MG63 (cell line): ENCODE measurements at regions not wholly inside any gene's neighbourhood (a gene's known extent, or its start where the extent isn't known, plus 50 kb on each side); places are given as distances from the start of the nearest gene placed in this dataset.

Source experiments
- DNase-seq: peaks from one replicate; pipeline ENCODE4 v3.0.0-alpha.2; 2020
- H3K27me3 ChIP-seq: fragments of 250-450 bp; sonication (Bioruptor Pico); 2 replicates; pipeline ENCODE4 v1.5.1; 2020; ENCODE audit warnings: mild to moderate bottlenecking, moderate library complexity
- H3K36me3 ChIP-seq: fragments of 250-450 bp; sonication (Bioruptor Pico); 2 replicates; pipeline ENCODE4 v1.5.1; 2020; ENCODE audit warnings: mild to moderate bottlenecking, moderate library complexity
- H3K4me3 ChIP-seq: fragments of 250-450 bp; sonication (Bioruptor Pico); 2 replicates; pipeline ENCODE4 v1.5.1; 2020; ENCODE audit warnings: mild to moderate bottlenecking, moderate library complexity
- H3K9me3 ChIP-seq: fragments of 250-450 bp; sonication (Bioruptor Pico); 2 replicates; pipeline ENCODE4 v1.5.1; 2020; ENCODE audit warnings: mild to moderate bottlenecking, moderate library complexity

- H3K27me3 ChIP-seq: no peaks in the 10 kb centered on the region
- no peak for DNase-seq
- H3K9me3 ChIP-seq: no peaks in the 10 kb centered on the region
- H3K4me3 ChIP-seq: no peak overlapping the region
- H3K36me3 ChIP-seq: no peaks in the 10 kb centered on the region
Measured at GRCh38 chr3:1723726-1724125, 374.9 kb upstream of the CNTN4 start.

- H3K9me3 ChIP-seq: no peaks in the 10 kb centered on the region
- no peaks in the 10 kb centered on the region for H3K36me3 ChIP-seq
- DNase-seq: no peak
Measured at GRCh38 chr3:1726741-1727140, 371.9 kb upstream of the CNTN4 start.

GRCh38 chr3:1727242-1727641 is 371.4 kb upstream of the CNTN4 start:
- Histone ChIP-seq H3K27me3 (no peaks in the 10 kb centered on the region), H3K4me3 (no peak overlapping the region), H3K9me3 (no peaks in the 10 kb centered on the region), H3K36me3 (no peaks in the 10 kb centered on the region)
- no peak for DNase-seq

More at GRCh38 chr3:1726741-1727140, 371.9 kb upstream of the CNTN4 start:
- Histone ChIP-seq H3K4me3 (no peak overlapping the region), H3K27me3 (no peaks in the 10 kb centered on the region)

- Histone ChIP-seq H3K9me3 (no peaks in the 10 kb centered on the region), H3K27me3 (no peaks in the 10 kb centered on the region), H3K4me3 (no peak overlapping the region), H3K36me3 (no peaks in the 10 kb centered on the region)
- no peak for DNase-seq
Measured at GRCh38 chr3:1728510-1728909, 370.2 kb upstream of the CNTN4 start.

GRCh38 chr3:1734494-1735122 is 364.1 kb upstream of the CNTN4 start:
- no peak for DNase-seq
- Histone ChIP-seq H3K4me3 (no peak overlapping the region), H3K9me3 (no peaks in the 10 kb centered on the region), H3K27me3 (no peaks in the 10 kb centered on the region), H3K36me3 (no peaks in the 10 kb centered on the region)

GRCh38 chr3:1752205-1752604 is 346.5 kb upstream of the CNTN4 start:
- no peaks in the 10 kb centered on the region for H3K9me3 ChIP-seq

GRCh38 chr3:1766384-1766783 is 332.3 kb upstream of the CNTN4 start:
- no peak for DNase-seq
- H3K36me3 ChIP-seq: no peaks in the 10 kb centered on the region
- H3K27me3 ChIP-seq: no peaks in the 10 kb centered on the region
- H3K9me3 ChIP-seq: no peaks in the 10 kb centered on the region
- no peak overlapping the region for H3K4me3 ChIP-seq

More at GRCh38 chr3:1752205-1752604, 346.5 kb upstream of the CNTN4 start:
- no peak for DNase-seq
- no peaks in the 10 kb centered on the region for H3K27me3 ChIP-seq
- H3K4me3 ChIP-seq: no peak overlapping the region
- no peaks in the 10 kb centered on the region for H3K36me3 ChIP-seq

GRCh38 chr3:1773679-1774078 is 325.0 kb upstream of the CNTN4 start:
- H3K36me3 ChIP-seq: no peaks in the 10 kb centered on the region
- no peaks in the 10 kb centered on the region for H3K9me3 ChIP-seq
- DNase-seq: no peak
- H3K27me3 ChIP-seq: no peaks in the 10 kb centered on the region
- no peak overlapping the region for H3K4me3 ChIP-seq

- no peaks in the 10 kb centered on the region for H3K9me3 ChIP-seq
- no peaks in the 10 kb centered on the region for H3K27me3 ChIP-seq
- no peak overlapping the region for H3K4me3 ChIP-seq
- H3K36me3 ChIP-seq: no peaks in the 10 kb centered on the region
- DNase-seq: no peak
Measured at GRCh38 chr3:1774597-1774996, 324.1 kb upstream of the CNTN4 start.

- H3K4me3 ChIP-seq: no peak overlapping the region
- H3K36me3 ChIP-seq: no peaks in the 10 kb centered on the region
- H3K9me3 ChIP-seq: no peaks in the 10 kb centered on the region
- DNase-seq: no peak
- H3K27me3 ChIP-seq: no peaks in the 10 kb centered on the region
Measured at GRCh38 chr3:1775321-1775720, 323.3 kb upstream of the CNTN4 start.

GRCh38 chr3:1783995-1784394 is 314.7 kb upstream of the CNTN4 start:
- Histone ChIP-seq H3K4me3 (no peak overlapping the region), H3K27me3 (no peaks in the 10 kb centered on the region), H3K36me3 (no peaks in the 10 kb centered on the region), H3K9me3 (no peaks in the 10 kb centered on the region)
- no peak for DNase-seq

GRCh38 chr3:1787094-1787493 is 311.6 kb upstream of the CNTN4 start:
- H3K4me3 ChIP-seq: no peak overlapping the region
- no peaks in the 10 kb centered on the region for H3K36me3 ChIP-seq
- no peak for DNase-seq

GRCh38 chr3:1792466-1792865 is 306.2 kb upstream of the CNTN4 start:
- H3K9me3 ChIP-seq: no peaks in the 10 kb centered on the region
- no peak overlapping the region for H3K4me3 ChIP-seq
- no peaks in the 10 kb centered on the region for H3K36me3 ChIP-seq
- H3K27me3 ChIP-seq: no peaks in the 10 kb centered on the region
- no peak for DNase-seq

More at GRCh38 chr3:1787094-1787493, 311.6 kb upstream of the CNTN4 start:
- Histone ChIP-seq H3K27me3 (no peaks in the 10 kb centered on the region), H3K9me3 (no peaks in the 10 kb centered on the region)

GRCh38 chr3:1798711-1799405 is 299.8 kb upstream of the CNTN4 start:
- no peaks in the 10 kb centered on the region for H3K9me3 ChIP-seq
- H3K27me3 ChIP-seq: no peaks in the 10 kb centered on the region
- H3K4me3 ChIP-seq: no peak overlapping the region
- DNase-seq: no peak
- no peaks in the 10 kb centered on the region for H3K36me3 ChIP-seq

- no peaks in the 10 kb centered on the region for H3K27me3 ChIP-seq
- no peak for DNase-seq
- no peaks in the 10 kb centered on the region for H3K36me3 ChIP-seq
- H3K9me3 ChIP-seq: no peaks in the 10 kb centered on the region
- H3K4me3 ChIP-seq: no peak overlapping the region
Measured at GRCh38 chr3:1805331-1805730, 293.3 kb upstream of the CNTN4 start.

GRCh38 chr3:1808590-1808989 is 290.1 kb upstream of the CNTN4 start:
- no peak overlapping the region for H3K4me3 ChIP-seq

GRCh38 chr3:1823867-1824266 is 274.8 kb upstream of the CNTN4 start:
- no peak for DNase-seq
- Histone ChIP-seq H3K9me3 (no peaks in the 10 kb centered on the region), H3K27me3 (no peaks in the 10 kb centered on the region), H3K4me3 (no peak overlapping the region), H3K36me3 (no peaks in the 10 kb centered on the region)

More at GRCh38 chr3:1808590-1808989, 290.1 kb upstream of the CNTN4 start:
- H3K36me3 ChIP-seq: no peaks in the 10 kb centered on the region
- DNase-seq: no peak
- H3K9me3 ChIP-seq: no peaks in the 10 kb centered on the region
- H3K27me3 ChIP-seq: no peaks in the 10 kb centered on the region

- H3K9me3 ChIP-seq: no peaks in the 10 kb centered on the region
- no peak for DNase-seq
- no peaks in the 10 kb centered on the region for H3K27me3 ChIP-seq
- H3K36me3 ChIP-seq: no peaks in the 10 kb centered on the region
- no peak overlapping the region for H3K4me3 ChIP-seq
Measured at GRCh38 chr3:1824359-1824758, 274.3 kb upstream of the CNTN4 start.
